Stomach smooth muscle (tissue), 2 donors: ENCODE measurements at regions not wholly inside any gene's neighbourhood (a gene's known extent, or its start where the extent isn't known, plus 50 kb on each side); places are given as distances from the start of the nearest gene placed in this dataset.

Experiments used
- H3K27ac ChIP-seq: one replicate; pipeline ENCODE4 v1.7.0; 2013; ENCODE audit warnings: mild to moderate bottlenecking, low read length, inconsistent platforms
- H3K27me3 ChIP-seq, 2 donors: one replicate each; pipeline ENCODE4 v1.7.0; 2013; ENCODE audit warnings: low read length in 2 of 2; ENCODE audit not compliant: insufficient read depth in 2 of 2, control insufficient read depth in 1 of 2
- H3K36me3 ChIP-seq, 2 donors: one replicate each; pipeline ENCODE4 v1.7.0; 2013; ENCODE audit warnings: low read length in 2 of 2; ENCODE audit not compliant: control insufficient read depth in 2 of 2, insufficient read depth in 2 of 2
- H3K4me1 ChIP-seq: one replicate; pipeline ENCODE4 v1.7.0; 2013; ENCODE audit warnings: low read length; ENCODE audit not compliant: control insufficient read depth, insufficient read depth
- H3K4me3 ChIP-seq, 2 donors: one replicate each; pipeline ENCODE4 v1.7.0; 2013; ENCODE audit warnings: low read length in 2 of 2
- H3K9ac ChIP-seq, 2 donors: one replicate each; pipeline ENCODE4 v1.7.0; 2013; ENCODE audit warnings: low read length in 2 of 2, mild to moderate bottlenecking in 1 of 2
- H3K9me3 ChIP-seq, 2 donors: one replicate each; pipeline ENCODE4 v1.7.0; 2013; ENCODE audit warnings: low read length in 2 of 2; ENCODE audit not compliant: control insufficient read depth in 2 of 2
- donor health status: healthy.
- donor health status: Pancreatic carcinoma.

GRCh38 chr2:147636238-147636882, 208.5 kb upstream of the ACVR2A start:
- Histone ChIP-seq H3K27ac (no peak overlapping the region), H3K36me3 (no peaks in the 10 kb centered on the region), H3K4me3 (peak overlapping the region in 1 of 2 donors; percentile 23), H3K9ac (no peak overlapping the region), H3K4me1 (no peaks in the 10 kb centered on the region), H3K27me3 (no peaks in the 10 kb centered on the region), H3K9me3 (no peaks in the 10 kb centered on the region)

DNA sequence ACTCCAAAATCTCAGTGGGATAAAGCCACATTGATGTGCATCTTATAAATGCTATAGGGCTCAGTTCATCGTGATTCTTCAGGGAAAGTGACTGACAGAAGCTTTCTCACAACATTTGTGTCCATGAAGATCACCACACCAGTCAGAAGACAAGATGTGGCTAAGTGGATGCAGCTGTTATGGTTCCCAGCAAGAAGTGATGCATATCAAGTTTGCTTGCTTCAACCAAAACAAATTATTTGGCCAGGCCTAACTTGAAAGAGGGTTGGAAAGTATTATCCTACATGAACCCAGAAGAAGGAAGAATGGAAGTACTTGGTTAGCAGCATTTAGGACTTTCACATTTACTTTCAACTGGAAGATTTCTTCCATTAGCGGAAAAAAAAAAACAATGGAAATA, 210.0 kb upstream of the ACVR2A start:
- Histone ChIP-seq H3K4me3 (no peak overlapping the region), H3K27ac (no peak overlapping the region), H3K27me3 (no peaks in the 10 kb centered on the region), H3K36me3 (no peaks in the 10 kb centered on the region), H3K9ac (no peak overlapping the region), H3K9me3 (no peaks in the 10 kb centered on the region), H3K4me1 (no peaks in the 10 kb centered on the region)

DNA sequence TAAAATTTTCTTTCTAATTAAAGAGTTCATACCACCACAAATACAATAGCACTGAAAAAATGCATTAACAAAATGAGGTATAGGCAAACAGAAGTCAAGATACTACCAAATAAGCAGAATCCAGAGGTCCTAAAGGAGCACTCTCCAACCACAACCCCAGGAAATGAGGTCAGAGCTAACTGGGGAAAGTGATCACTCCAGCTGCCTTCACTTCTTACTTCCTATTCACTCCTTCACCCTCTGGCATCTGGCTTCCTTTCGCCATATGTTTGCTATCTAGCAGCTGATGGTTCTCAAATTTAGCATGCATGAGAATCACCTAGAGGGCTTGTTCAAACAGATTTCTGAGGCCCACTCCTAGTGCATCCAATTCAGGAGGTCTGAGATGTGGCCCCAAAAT, 212.6 kb upstream of the ACVR2A start:
- no peaks in the 10 kb centered on the region for H3K27me3 ChIP-seq
- no peaks in the 10 kb centered on the region for H3K9me3 ChIP-seq
- no peak overlapping the region for H3K4me3 ChIP-seq
- H3K9ac ChIP-seq: no peak overlapping the region
- H3K36me3 ChIP-seq: no peaks in the 10 kb centered on the region
- no peak overlapping the region for H3K27ac ChIP-seq
- H3K4me1 ChIP-seq: no peaks in the 10 kb centered on the region

DNA sequence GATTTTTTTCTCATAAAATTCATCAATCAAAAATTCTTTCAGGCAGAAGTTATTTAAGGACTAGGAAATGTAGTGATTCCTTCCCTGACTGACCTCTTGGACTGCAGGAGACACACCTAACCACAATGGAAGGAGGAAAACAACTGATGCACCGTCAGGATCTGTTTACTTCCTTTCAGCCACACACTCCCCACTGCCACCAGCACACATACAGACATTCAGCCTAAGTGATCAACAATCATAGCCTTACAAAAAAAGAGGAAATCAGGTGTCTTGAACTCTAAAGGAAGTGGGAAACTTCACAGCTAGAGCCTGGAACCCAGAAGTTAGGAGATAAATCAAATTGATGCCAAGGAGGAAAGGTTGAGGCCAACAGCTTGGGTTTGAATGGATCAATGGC, 213.5 kb upstream of the ACVR2A start:
- Histone ChIP-seq H3K9ac (no peak overlapping the region), H3K27ac (no peak overlapping the region), H3K27me3 (no peaks in the 10 kb centered on the region), H3K4me3 (no peak overlapping the region), H3K9me3 (no peaks in the 10 kb centered on the region), H3K36me3 (no peaks in the 10 kb centered on the region), H3K4me1 (no peaks in the 10 kb centered on the region)

- no peak overlapping the region for H3K27ac ChIP-seq
- no peaks in the 10 kb centered on the region for H3K4me1 ChIP-seq
- no peak overlapping the region for H3K9ac ChIP-seq
- no peak overlapping the region for H3K4me3 ChIP-seq
- no peaks in the 10 kb centered on the region for H3K27me3 ChIP-seq
- no peaks in the 10 kb centered on the region for H3K9me3 ChIP-seq
- H3K36me3 ChIP-seq: no peaks in the 10 kb centered on the region
Measured at GRCh38 chr2:147630585-147630984, 214.2 kb upstream of the ACVR2A start.

- H3K9ac ChIP-seq: no peak overlapping the region
- H3K4me1 ChIP-seq: no peaks in the 10 kb centered on the region
- no peaks in the 10 kb centered on the region for H3K9me3 ChIP-seq
- H3K27me3 ChIP-seq: no peaks in the 10 kb centered on the region
- H3K27ac ChIP-seq: no peak overlapping the region
- H3K36me3 ChIP-seq: no peaks in the 10 kb centered on the region
- no peak overlapping the region for H3K4me3 ChIP-seq
Measured at GRCh38 chr2:147628971-147629421, 215.8 kb upstream of the ACVR2A start.

- no peak overlapping the region for H3K9ac ChIP-seq
- H3K27ac ChIP-seq: no peak overlapping the region
- no peaks in the 10 kb centered on the region for H3K9me3 ChIP-seq
- H3K4me1 ChIP-seq: no peaks in the 10 kb centered on the region
- H3K36me3 ChIP-seq: no peaks in the 10 kb centered on the region
- H3K4me3 ChIP-seq: no peak overlapping the region
- H3K27me3 ChIP-seq: no peaks in the 10 kb centered on the region
Measured at GRCh38 chr2:147623328-147623727, 221.5 kb upstream of the ACVR2A start.

- Histone ChIP-seq H3K27me3 (no peaks in the 10 kb centered on the region), H3K36me3 (no peaks in the 10 kb centered on the region), H3K9me3 (no peaks in the 10 kb centered on the region), H3K27ac (no peak overlapping the region), H3K4me1 (no peaks in the 10 kb centered on the region), H3K4me3 (no peak overlapping the region), H3K9ac (no peak overlapping the region)
Measured at GRCh38 chr2:147621656-147622197, 223.1 kb upstream of the ACVR2A start.

- Histone ChIP-seq H3K27me3 (no peaks in the 10 kb centered on the region), H3K9me3 (no peaks in the 10 kb centered on the region), H3K9ac (no peak overlapping the region), H3K4me3 (no peak overlapping the region), H3K36me3 (no peaks in the 10 kb centered on the region), H3K4me1 (no peaks in the 10 kb centered on the region), H3K27ac (no peak overlapping the region)
Measured at GRCh38 chr2:147619808-147620207, 225.0 kb upstream of the ACVR2A start.

DNA sequence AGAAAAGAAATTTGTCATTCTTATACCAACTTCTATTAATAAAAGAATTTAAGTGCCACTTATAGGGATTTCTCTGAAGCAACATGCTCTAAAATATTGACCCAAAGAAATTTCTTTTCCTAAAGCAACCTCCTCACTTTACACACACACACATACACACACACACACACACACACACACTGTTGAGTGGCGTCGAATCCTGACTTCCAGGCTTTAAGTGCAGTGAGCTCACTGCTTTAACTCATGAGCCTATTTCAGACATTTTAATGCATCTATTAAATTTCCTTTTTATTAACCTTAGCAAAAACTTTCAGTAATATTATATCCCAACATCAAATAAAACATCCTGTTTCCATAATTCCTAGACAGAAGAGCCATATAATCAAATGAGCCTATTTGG, 229.1 kb upstream of the ACVR2A start:
- Histone ChIP-seq H3K27me3 (no peaks in the 10 kb centered on the region), H3K27ac (no peak overlapping the region), H3K9me3 (no peaks in the 10 kb centered on the region), H3K36me3 (no peaks in the 10 kb centered on the region), H3K4me3 (no peak overlapping the region), H3K9ac (no peak overlapping the region), H3K4me1 (no peaks in the 10 kb centered on the region)

GRCh38 chr2:147614979-147615470, 229.8 kb upstream of the ACVR2A start:
- Histone ChIP-seq H3K9me3 (no peaks in the 10 kb centered on the region), H3K4me3 (no peak overlapping the region), H3K27ac (no peak overlapping the region), H3K36me3 (no peaks in the 10 kb centered on the region), H3K27me3 (no peaks in the 10 kb centered on the region), H3K9ac (no peak overlapping the region), H3K4me1 (no peaks in the 10 kb centered on the region)
